GM18873 (cell line): ENCODE measurements at regions not wholly inside any gene's neighbourhood (a gene's known extent, or its start where the extent isn't known, plus 50 kb on each side); places are given as distances from the start of the nearest gene placed in this dataset.

Experiments
- ATAC-seq: cut with Tn5 transposase; IDR thresholded peaks from one replicate; pipeline ENCODE4 v1.9.1; 2021; ENCODE audit warnings: mild to moderate bottlenecking, moderate library complexity, moderate number of reproducible peaks; ENCODE audit not compliant: unreplicated experiment, low FRiP score

DNA sequence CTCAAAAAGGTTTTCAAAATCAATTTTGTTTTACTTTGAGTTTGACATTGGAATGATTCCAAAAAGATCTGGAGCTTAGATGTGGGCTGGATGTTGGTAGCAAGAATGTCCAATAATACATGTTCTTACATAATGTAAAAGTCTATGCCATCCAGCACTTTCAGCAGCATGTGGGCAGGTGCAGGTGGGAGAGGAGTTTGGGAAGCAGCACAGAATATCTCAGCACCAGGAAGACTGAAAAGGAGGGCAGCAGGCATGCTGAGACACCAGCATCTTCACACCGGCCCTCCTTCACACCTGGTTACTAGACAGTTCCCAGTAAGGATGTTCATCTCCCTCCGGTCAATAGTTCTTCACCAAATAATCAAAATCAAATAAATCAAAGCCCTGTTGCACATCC, 166.6 kb downstream of the ZBTB18 start:
- no peak for ATAC-seq

GRCh38 chr1:244218220-244218619, 167.1 kb downstream of the ZBTB18 start:
- ATAC-seq: no peak

DNA sequence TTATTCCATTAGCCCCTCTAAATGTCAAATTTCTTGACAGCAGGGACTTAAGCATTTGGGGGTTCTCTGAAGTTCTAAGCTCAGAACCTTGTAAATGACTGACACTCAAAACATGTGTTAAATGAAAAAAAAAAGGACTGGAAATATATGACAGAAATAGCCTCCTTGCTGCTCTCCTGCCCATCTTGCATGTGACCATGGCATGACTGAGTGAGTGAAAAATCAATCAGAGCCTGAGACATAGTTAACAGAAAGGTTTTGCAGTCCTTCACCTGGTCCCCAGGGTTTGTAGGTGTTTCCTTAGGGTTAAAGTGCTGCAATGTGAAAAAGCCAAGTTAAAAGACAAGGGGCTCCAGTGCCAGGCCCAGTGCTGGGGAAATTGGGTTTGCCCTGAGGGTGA, 168.1 kb downstream of the ZBTB18 start:
- no peak for ATAC-seq

- no peak for ATAC-seq
Measured at GRCh38 chr1:244219802-244220201, 168.7 kb downstream of the ZBTB18 start.

GRCh38 chr1:244220410-244220809, 169.3 kb downstream of the ZBTB18 start:
- no peak for ATAC-seq

- ATAC-seq: no peak
Measured at GRCh38 chr1:244221991-244222390, 170.9 kb downstream of the ZBTB18 start.

GRCh38 chr1:244224487-244225430, 173.7 kb downstream of the ZBTB18 start:
- no peak for ATAC-seq

DNA sequence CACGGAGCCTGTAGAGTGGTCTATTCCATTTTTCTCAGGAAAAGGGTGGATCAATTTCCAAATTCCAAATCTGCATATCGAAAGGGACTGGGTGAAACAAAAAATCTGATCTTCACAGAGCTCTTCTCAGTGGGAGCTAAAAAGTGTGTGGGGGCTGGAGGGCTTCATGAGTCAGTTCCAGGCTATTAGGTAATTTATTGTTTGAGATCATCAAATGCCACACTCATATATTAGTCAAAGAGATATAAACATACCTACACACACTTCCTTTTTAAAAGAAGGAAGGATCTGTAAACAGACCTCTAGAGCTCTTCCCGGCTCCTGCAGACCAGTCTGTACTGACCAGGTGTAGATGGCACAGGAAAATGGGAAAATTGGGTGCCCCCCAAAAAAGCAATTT, 175.4 kb downstream of the ZBTB18 start:
- no peak for ATAC-seq

DNA sequence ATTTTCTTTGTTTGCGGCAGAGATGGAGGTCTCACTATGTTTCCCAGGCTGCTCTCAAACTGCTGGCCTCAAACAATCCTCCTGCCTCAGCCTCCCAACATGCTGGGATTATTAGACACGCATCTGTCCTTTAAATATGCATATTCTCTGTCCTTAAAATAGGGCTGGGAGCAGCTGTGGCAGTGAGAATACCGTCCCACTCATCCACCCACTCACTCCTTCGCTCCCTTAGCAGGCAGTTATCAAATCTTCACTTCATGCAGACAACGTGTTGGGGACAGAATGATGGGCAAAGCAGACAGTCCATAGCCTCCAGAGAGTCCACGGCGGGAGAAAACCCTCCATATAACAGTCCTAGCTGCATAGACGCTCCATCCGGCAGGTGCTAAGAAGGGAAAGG, 179.4 kb downstream of the ZBTB18 start:
- ATAC-seq: no peak

DNA sequence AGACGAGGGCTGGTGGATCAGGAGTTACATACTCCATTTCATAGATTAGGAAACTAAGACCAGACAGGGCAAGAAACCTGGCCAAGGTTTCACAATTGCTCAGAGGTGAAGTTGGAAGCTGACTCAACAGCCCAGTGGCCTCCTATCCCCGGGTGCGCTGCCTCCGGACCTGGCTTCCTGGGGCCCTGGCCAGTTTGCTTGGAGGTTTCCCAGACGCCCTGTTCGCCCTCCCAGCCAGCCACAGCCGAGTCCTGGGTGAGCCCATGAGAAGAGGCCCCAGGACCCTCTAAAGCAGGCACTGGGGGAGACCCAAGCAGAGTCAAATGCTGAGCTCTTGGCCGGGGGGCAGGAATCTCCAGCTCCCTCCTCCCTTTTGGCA, 180.1 kb downstream of the ZBTB18 start:
- ATAC-seq: no peak

DNA sequence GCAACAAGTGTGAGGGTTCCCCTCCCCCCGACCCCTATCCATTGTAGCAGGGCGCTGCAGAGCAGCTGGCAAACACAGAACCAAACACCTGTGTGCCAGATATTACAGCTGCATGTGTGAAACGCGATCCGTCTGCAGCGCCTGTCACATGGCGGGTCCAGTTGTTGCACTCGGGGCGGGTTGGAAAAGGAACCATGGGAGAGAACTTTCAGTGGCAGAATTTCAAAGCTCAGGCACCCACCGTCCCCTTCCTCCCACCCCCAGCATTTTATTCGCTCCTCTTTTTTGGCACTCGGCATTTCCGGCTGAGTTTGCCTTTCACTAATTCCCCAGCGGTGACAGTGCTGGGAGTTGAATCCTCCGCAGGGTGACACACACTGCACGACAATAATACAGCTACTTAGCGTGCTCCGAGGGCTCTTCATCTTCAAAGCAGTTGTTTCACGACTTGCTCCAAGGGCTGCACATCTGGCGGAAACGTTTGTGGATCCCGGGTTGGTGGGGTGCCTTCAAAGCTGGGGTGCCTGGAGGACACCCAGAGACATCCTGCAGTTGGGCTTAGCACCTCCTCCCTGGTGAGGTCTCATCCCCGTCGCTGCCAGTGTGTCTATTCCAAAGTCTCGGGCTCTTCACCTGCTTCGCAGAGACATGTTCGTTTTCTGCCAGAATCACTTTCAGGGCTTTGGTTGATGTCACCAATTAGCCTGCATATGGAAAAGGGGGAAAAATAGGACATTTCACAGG, 180.7 kb downstream of the ZBTB18 start:
- ATAC-seq: no peak

DNA sequence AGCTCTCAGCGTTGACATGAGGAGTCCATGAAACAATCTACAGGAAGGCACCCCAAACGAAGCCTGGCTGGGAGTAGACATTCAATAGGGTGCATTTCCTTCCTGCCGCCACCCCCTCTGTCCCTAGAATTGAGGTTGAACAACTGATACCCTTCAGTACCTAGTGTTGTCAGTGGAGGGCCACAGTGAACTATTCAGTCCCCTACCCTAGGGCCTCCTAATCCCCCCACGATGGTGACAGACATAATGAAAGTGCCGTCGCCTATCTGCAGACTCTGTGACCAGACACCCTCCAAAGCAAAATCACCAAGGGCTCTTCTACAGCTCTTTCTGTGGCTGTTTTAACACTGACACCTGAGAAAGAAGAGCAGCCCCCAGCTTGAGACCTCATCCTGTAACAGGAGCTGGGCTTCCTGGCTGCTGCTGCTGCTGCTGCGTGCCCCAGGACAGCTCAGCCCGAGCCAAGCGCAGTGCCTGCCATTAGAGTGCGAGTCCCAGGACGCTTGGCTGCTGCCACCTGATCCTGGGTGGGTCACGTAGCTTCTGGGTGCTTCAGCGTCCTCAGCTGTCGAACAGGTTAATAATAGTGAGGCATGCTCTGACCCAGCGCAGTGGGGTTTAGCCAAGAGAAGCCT, 183.0 kb downstream of the ZBTB18 start:
- no peak for ATAC-seq

DNA sequence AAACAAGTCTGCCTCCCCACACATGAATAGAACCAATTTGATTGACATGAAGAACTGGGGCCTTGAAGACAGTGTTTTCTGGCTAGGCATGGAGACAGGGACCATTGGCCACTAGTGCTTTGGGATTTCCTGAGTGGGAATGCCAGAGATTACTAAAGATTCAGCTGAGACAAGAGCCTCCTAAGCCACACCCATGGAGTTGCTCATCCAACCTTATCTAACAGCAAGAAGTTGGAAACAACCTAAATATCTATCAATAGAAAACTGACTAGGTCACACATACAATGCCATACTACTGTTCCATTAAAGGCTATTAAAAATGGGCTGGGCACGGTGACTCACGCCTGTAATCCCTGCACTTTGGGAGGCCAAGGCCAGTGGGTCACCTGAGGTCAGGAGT, 184.1 kb downstream of the ZBTB18 start:
- no peak for ATAC-seq

DNA sequence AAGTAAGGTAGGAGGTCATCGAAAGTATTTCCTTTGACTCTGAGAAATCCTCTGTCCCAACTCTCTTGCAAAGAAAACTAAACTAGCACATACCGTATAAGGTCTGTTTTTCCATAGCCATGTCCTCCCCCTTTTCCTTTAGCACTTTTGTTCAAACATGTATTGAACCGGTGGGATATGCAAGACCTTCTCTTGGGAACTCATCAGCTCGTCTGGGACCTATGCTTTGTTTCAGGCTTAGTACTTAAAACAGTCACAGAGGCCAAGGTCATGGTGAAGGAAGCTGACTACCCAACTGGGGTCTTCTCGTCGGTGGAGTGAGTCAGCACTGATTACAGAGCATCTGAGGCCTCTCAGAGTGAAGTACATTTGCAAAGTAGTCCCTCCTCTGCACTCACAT, 185.0 kb downstream of the ZBTB18 start:
- ATAC-seq: no peak

GRCh38 chr1:244236721-244237120, 185.6 kb downstream of the ZBTB18 start:
- no peak for ATAC-seq

DNA sequence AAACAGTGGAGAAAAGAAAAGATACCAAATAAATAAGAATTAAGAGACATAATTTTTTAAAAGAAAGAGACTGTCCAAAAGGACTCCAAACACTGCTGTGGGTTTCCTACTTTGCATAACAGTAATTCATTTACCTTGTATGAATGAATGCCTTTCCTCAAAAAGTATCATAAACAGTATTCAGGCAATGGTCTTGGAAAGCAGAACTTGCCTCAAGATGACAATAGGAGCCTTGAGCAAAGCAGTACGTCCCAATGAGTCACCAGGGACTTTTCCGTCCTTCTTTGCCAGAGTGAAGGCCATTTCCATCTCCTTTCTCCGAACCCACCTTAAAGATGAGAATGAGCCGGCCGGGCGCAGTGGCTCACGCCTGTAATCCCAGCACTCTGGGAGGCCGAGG, 186.4 kb downstream of the ZBTB18 start:
- no peak for ATAC-seq

GRCh38 chr1:244239261-244239770, 188.2 kb downstream of the ZBTB18 start:
- ATAC-seq: no peak

GRCh38 chr1:244241438-244241837, 190.4 kb downstream of the ZBTB18 start:
- ATAC-seq: no peak

DNA sequence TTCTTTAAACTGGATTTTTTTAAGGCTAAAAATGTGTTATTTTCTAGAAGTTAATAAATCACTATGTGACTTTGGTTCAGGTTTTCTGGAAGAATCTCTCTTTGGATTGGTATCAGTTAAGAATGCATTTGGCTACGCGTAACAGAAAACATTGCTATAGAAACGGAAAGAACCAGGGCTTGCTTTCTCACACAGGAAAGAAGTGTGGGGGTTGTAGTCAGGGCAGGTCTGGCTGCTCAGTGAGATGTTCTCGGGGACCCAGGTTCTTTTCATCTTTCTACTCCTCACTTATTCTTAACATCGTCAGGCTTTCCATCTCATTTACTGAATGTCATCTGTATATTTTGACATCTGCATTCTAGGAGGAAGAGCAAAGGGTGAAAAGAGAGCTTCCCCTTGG, 191.4 kb downstream of the ZBTB18 start:
- no peak for ATAC-seq

- no peak for ATAC-seq
Measured at GRCh38 chr1:244246334-244246733, 195.3 kb downstream of the ZBTB18 start.

DNA sequence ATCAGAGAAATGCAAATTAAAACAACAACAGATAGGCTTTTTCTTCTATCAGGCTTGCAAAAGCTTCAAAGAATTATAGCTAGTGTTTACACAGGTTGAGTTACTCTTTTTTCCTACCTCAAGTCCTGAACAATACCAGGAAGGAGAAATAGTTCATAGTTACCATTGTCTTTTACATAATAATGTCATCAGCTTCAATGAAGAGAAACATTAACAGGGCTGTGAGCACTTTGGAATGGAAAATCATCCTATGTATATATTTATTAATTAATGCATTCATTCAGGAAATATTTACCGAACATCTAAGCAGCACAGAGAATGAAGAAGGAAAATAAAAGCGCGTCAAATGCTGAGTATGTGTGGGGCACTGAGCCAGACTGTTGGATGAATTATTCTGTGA, 197.3 kb downstream of the ZBTB18 start:
- no peak for ATAC-seq
